Ovary (tissue), 3 donors: ENCODE measurements at regions not wholly inside any gene's neighbourhood (a gene's known extent, or its start where the extent isn't known, plus 50 kb on each side); places are given as distances from the start of the nearest gene placed in this dataset.
"Not testable (repeated sequence)": the region's sequence is repeated elsewhere in the genome, so short reads cannot be mapped to it uniquely, and the experiment has no call there.

ENCODE experiments used
- CTCF ChIP-seq, 3 donors: fragments of 450-650 bp in 2 of 3; fragments of 200-600 bp in 1 of 3; IDR thresholded peaks; one replicate each; pipeline versions ENCODE4 v1.5.1 to v1.8.0; 2016 to 2022; ENCODE audit warnings: antibody characterized with exemption in 3 of 3, mild to moderate bottlenecking in 1 of 3
- POLR2A ChIP-seq: fragments of 450-650 bp; IDR thresholded peaks from one replicate; pipeline ENCODE4 v1.6.1; 2017; ENCODE audit warnings: antibody characterized with exemption, mild to moderate bottlenecking, moderate library complexity
- donor health status: DM: no; HTN: no; CAD: no.

GRCh38 chr4:131730574-131730973 is 1418.5 kb upstream of the PCDH10 start:
- TF ChIP-seq POLR2A; CTCF (IDR thresholded peaks at IDR 0.05): not testable (repeated sequence)
